Neuron (in vitro differentiated cells): ENCODE measurements at regions not wholly inside any gene's neighbourhood (a gene's known extent, or its start where the extent isn't known, plus 50 kb on each side); places are given as distances from the start of the nearest gene placed in this dataset.

ENCODE experiments used
- H2AFZ ChIP-seq: one replicate; pipeline ENCODE4 v1.6.1; 2013; ENCODE audit warnings: low read depth, mild to moderate bottlenecking, inconsistent platforms, low read length, moderate library complexity
- H3K27me3 ChIP-seq: one replicate; pipeline ENCODE4 v1.6.1; 2013; ENCODE audit warnings: low read length; ENCODE audit not compliant: insufficient read depth
- H3K36me3 ChIP-seq: one replicate; pipeline ENCODE4 v1.6.1; 2013; ENCODE audit warnings: low read length; ENCODE audit not compliant: insufficient read depth
- H3K4me1 ChIP-seq: one replicate; pipeline ENCODE4 v1.6.1; 2013; ENCODE audit warnings: low read length; ENCODE audit not compliant: insufficient read depth
- H3K4me3 ChIP-seq: 2 replicates; pipeline ENCODE4 v1.5.1; 2013; ENCODE audit warnings: mild to moderate bottlenecking, low read length, moderate library complexity
- H3K9me3 ChIP-seq: one replicate; pipeline ENCODE4 v1.6.1; 2013; ENCODE audit warnings: low read length

GRCh38 chr6:9439621-9440330, 975.1 kb downstream of the TFAP2A start:
- Histone ChIP-seq H3K9me3 (peaks cover 3% of the 10 kb centered on the region), H3K27me3 (no peaks in the 10 kb centered on the region), H3K36me3 (no peaks in the 10 kb centered on the region), H3K4me3 (no peak overlapping the region), H2AFZ (no peak overlapping the region), H3K4me1 (no peaks in the 10 kb centered on the region)

DNA sequence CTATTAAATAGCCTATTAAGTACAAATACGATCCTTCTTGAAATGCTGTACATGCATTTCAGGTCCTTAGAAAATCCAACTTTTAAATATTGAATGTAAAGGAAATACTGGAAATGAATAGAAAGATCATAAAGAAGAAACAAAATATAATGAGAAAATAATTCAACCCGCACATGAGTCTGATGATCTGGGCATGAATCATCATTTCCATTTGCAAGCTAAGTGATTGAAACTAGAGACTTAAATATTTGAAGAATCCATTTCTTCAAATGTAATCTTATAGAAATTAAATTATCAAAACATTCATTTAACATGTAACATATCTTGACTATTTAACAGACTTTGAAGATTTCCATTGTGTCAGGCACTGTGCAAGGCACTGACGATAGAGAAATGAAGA, 977.0 kb downstream of the TFAP2A start:
- Histone ChIP-seq H3K9me3 (no peaks in the 10 kb centered on the region), H3K36me3 (no peaks in the 10 kb centered on the region), H3K27me3 (no peaks in the 10 kb centered on the region), H2AFZ (no peak overlapping the region), H3K4me1 (no peaks in the 10 kb centered on the region), H3K4me3 (no peak overlapping the region)

DNA sequence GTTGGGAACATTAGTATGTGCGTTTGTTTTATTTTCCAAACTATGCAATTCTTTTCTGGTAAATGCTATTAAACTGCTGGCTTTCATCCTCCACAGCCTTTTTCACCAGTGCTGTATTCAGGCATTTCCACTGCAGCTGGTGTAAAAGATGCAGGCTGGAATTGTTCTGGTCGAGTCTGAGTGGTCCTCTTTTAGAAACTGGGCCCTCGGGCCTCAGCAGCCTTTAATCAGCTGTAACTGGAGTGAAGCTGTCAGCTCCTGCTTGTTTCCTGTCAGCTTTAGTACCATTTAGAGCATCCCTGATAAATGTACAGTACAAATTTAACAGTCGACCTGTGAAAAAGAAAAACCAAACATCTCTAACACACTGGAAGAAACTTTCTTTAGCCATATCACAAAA, 979.6 kb downstream of the TFAP2A start:
- no peak overlapping the region for H2AFZ ChIP-seq
- H3K4me3 ChIP-seq, result no peak overlapping the region

GRCh38 chr6:9431945-9432344, 982.9 kb downstream of the TFAP2A start:
- Histone ChIP-seq H3K4me3 (no peak overlapping the region), H2AFZ (no peak overlapping the region), H3K9me3 (no peaks in the 10 kb centered on the region), H3K36me3 (no peaks in the 10 kb centered on the region), H3K27me3 (no peaks in the 10 kb centered on the region), H3K4me1 (no peaks in the 10 kb centered on the region)

More for the DNA sequence above, 979.6 kb downstream of the TFAP2A start:
- Histone ChIP-seq H3K4me1 (no peaks in the 10 kb centered on the region), H3K36me3 (no peaks in the 10 kb centered on the region), H3K9me3 (no peaks in the 10 kb centered on the region), H3K27me3 (no peaks in the 10 kb centered on the region)

DNA sequence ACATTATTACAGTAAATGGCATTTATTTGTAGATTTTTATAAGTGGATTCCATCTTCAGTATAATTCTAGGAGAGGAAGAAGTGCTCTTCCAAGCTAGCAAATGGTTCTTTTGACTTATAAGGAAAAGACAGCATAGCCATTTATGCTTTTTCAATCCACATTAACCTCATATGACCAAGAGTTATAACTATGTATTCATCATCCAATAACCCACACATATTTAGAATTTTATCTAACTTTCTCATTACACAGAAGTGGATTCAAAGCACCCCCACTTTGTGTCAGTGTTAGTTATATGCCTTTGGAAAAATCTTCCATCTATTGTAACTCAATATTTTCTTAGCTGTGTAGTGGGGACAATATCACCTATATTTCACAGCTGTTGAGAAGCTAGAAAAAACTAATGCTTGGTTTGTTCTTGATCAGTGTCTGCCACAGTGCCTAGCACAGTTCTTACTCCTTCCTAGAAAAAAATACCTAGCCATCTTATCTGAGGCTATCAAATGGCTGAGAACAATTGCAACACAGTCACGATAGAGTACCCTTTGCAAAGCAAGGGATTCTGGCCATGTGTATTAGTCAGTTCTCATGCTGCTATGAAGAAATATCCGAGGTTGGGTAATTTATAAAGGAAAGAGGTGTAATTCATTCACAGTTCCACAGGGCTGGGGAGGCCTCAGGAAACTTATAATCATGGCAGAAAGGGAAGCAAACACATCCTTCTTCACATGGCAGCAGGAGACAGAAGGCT, 986.3 kb downstream of the TFAP2A start:
- Histone ChIP-seq H3K4me3 (no peak overlapping the region), H3K27me3 (no peaks in the 10 kb centered on the region), H3K36me3 (no peaks in the 10 kb centered on the region), H2AFZ (no peak overlapping the region), H3K4me1 (no peaks in the 10 kb centered on the region), H3K9me3 (no peaks in the 10 kb centered on the region)

DNA sequence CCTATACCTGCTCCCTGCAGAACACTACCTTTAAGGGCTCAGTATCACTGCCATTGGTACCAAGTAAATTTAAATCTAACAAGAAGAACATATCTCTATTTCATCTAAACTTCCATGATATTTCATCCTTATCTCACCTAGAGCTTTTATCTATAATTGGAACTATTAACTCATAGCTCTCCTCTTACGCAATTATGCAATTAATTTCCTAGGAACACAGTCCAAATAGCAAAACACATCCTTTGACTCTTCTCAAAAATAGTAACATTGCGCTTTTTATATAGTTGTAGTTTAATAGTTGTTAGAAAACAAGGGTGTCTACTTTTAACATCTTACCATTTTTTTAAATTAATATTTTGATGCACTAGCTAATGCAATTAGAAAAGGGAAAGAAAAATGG, 986.8 kb upstream of the SLC35B3 start:
- Histone ChIP-seq H3K36me3 (no peaks in the 10 kb centered on the region), H3K9me3 (no peaks in the 10 kb centered on the region), H2AFZ (no peak overlapping the region), H3K4me1 (no peaks in the 10 kb centered on the region), H3K27me3 (no peaks in the 10 kb centered on the region), H3K4me3 (no peak overlapping the region)

DNA sequence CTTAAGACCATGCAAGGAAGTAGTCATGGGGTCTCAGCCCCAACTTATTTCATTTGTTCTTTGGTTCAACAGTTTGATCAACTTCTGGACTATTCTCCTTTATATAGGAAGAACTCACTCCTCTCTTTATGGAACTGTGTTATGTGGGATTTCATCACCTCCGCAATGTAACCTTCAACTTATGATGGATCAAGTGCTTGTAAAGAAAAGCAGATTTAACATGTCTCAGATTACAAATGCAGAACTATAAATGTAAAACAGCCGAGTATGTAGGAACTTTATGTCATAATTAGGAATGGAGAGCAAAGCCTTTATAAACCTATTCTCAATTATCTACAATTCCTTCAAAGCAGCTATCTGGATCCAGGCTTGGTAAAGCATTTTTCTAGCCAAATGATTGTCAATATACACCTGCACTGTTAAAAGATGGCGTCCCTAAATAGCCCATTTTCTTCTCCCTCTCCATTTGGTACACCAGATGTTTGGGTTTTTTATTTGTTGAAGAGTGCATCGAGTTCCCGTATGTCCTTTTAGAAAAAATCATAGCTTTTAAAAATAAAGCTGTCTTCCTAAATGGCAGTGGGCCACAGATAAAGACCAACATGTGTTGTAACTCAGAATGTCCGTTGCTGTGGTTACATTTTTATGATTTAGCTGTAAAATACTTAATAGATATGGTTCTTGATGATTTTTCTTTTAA, 985.1 kb upstream of the SLC35B3 start:
- no peaks in the 10 kb centered on the region for H3K4me1 ChIP-seq
- H3K36me3 ChIP-seq, result no peaks in the 10 kb centered on the region
- no peak overlapping the region for H2AFZ ChIP-seq
- H3K27me3 ChIP-seq, result no peaks in the 10 kb centered on the region
- no peak overlapping the region for H3K4me3 ChIP-seq
- no peaks in the 10 kb centered on the region for H3K9me3 ChIP-seq

GRCh38 chr6:9417400-9417799, 982.1 kb upstream of the SLC35B3 start:
- Histone ChIP-seq H3K9me3 (no peaks in the 10 kb centered on the region), H3K4me3 (no peak overlapping the region), H2AFZ (no peak overlapping the region), H3K4me1 (no peaks in the 10 kb centered on the region), H3K36me3 (no peaks in the 10 kb centered on the region), H3K27me3 (no peaks in the 10 kb centered on the region)

GRCh38 chr6:9412951-9413559, 977.7 kb upstream of the SLC35B3 start:
- Histone ChIP-seq H3K9me3 (no peaks in the 10 kb centered on the region), H2AFZ (no peak overlapping the region), H3K36me3 (no peaks in the 10 kb centered on the region), H3K4me3 (no peak overlapping the region), H3K27me3 (no peaks in the 10 kb centered on the region), H3K4me1 (no peaks in the 10 kb centered on the region)

DNA sequence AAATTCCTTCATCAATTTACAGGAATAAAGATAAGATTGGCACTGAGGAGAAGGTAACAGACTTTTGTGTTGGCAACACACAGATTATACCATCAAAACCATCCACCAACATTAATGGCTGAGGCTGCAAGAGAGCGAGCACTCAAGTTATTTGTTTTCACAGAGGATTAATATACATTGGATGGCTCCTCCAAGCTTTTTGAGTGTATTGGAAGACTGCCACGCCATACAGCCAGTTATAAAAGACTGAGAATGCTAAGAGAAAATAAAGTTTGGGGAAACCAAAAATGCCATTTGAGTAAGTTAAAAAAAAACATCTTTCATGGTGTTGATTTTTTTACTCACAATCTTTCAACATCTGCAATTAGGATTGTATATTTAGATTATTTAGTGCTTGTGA, 973.8 kb upstream of the SLC35B3 start:
- no peak overlapping the region for H3K4me3 ChIP-seq

GRCh38 chr6:9408402-9409117, 973.2 kb upstream of the SLC35B3 start:
- Histone ChIP-seq H3K27me3 (no peaks in the 10 kb centered on the region), H3K9me3 (no peaks in the 10 kb centered on the region), H3K36me3 (no peaks in the 10 kb centered on the region), H2AFZ (no peak overlapping the region), H3K4me1 (no peaks in the 10 kb centered on the region), H3K4me3 (no peak overlapping the region)

More for the DNA sequence above, 973.8 kb upstream of the SLC35B3 start:
- Histone ChIP-seq H3K36me3 (no peaks in the 10 kb centered on the region), H2AFZ (no peak overlapping the region), H3K27me3 (no peaks in the 10 kb centered on the region), H3K4me1 (no peaks in the 10 kb centered on the region), H3K9me3 (no peaks in the 10 kb centered on the region)

GRCh38 chr6:9405825-9406224, 970.5 kb upstream of the SLC35B3 start:
- Histone ChIP-seq H3K4me3 (no peak overlapping the region), H3K36me3 (no peaks in the 10 kb centered on the region), H3K9me3 (no peaks in the 10 kb centered on the region), H3K4me1 (no peaks in the 10 kb centered on the region), H2AFZ (no peak overlapping the region), H3K27me3 (no peaks in the 10 kb centered on the region)
